ENCODE measurements at regions not wholly inside any gene's neighbourhood (a gene's known extent, or its start where the extent isn't known, plus 50 kb on each side); places are given as distances from the start of the nearest gene placed in this dataset.

DNA sequence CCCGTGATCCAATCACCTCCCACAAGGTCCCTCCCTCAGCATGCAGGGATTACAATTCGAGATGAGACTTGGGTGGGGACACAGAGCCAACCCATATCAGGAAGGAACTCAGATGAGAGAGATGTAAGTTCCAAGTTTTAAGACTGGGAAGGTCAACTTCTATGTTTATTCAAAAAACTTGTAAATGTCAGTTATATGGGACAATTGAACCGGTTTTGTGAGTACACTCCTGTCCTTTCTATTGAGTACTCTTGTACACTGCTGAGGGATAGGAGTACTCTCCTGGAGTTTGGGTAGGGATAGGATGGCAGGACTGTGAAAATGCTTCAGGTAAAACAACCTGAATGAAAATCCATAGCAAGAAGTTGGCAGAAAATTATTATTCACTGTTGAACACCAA is 239.1 kb downstream of the ZNF674 start:
- H3K4me3 ChIP-seq (ENCODE audit: control insufficient read depth in 2 of 3, extremely low read depth in 1 of 3, insufficient read depth in 2 of 3, low read depth in 1 of 3, low read length in 3 of 3), result no peak overlapping the region
- H3K79me2 ChIP-seq (ENCODE audit: control insufficient read depth, insufficient read depth, low read length), result no peaks in the 10 kb centered on the region
- FAIRE-seq (no peak), DNase-seq (ENCODE audit: low read depth, low spot score) (no peak)
- H3K27me3 ChIP-seq (ENCODE audit: control insufficient read depth, extremely low read depth, insufficient read depth, low read length), result no peaks in the 10 kb centered on the region
- no peak overlapping the region for H2AFZ ChIP-seq (ENCODE audit: control insufficient read depth, low read length)
- H3K36me3 ChIP-seq (ENCODE audit: control insufficient read depth in 2 of 2, extremely low read depth in 1 of 2, insufficient read depth in 2 of 2, low read length in 2 of 2), result no peaks in the 10 kb centered on the region
- H3K9me1 ChIP-seq (ENCODE audit: control insufficient read depth, extremely low read depth, insufficient read depth, low read length), result no peaks in the 10 kb centered on the region
- no peak overlapping the region for H3K4me2 ChIP-seq (ENCODE audit: control insufficient read depth, extremely low read depth, insufficient read depth, low read depth, low read length)
- no peaks in the 10 kb centered on the region for H4K20me1 ChIP-seq (ENCODE audit: control insufficient read depth, extremely low read depth, insufficient read depth, low read length)
- H3K9me3 ChIP-seq (ENCODE audit: control insufficient read depth, low read depth, low read length), result peaks cover 5% of the 10 kb centered on the region
- dilution Hi-C loops (cut with MboI; ENCODE audit: extremely low pct_ligation_motif_present, low sequenced_read_pairs), result no loop called here
- TF ChIP-seq EZH2 (IDR thresholded peaks at IDR 0.05; ENCODE audit: low read length) (no peak), CTCF (optimal IDR thresholded peaks at IDR 0.05 in 1 of 3, IDR thresholded peaks at IDR 0.05 in 1 of 3, conservative IDR thresholded peaks at IDR 0.05 in 1 of 3; ENCODE audit: extremely low read depth in 1 of 3, insufficient read depth in 2 of 3, low read length in 3 of 3) (no peak)
- H3K4me1 ChIP-seq (ENCODE audit: control insufficient read depth, extremely low read depth, insufficient read depth, low read length), result peaks cover 9% of the 10 kb centered on the region
- no peak overlapping the region for H3K9ac ChIP-seq (ENCODE audit: control insufficient read depth, extremely low read depth, insufficient read depth, low read length)
- H3K27ac ChIP-seq (ENCODE audit: control insufficient read depth, insufficient read depth, low read length), result no peak overlapping the region

- H3K79me2 ChIP-seq (ENCODE audit: control insufficient read depth, insufficient read depth, low read length), result no peaks in the 10 kb centered on the region
- DNase-seq (ENCODE audit: low read depth, low spot score), result no peak
- H3K27ac ChIP-seq (ENCODE audit: control insufficient read depth, insufficient read depth, low read length), result no peak overlapping the region
- H4K20me1 ChIP-seq (ENCODE audit: control insufficient read depth, extremely low read depth, insufficient read depth, low read length), result no peaks in the 10 kb centered on the region
- FAIRE-seq, result no peak
- no peak overlapping the region for H3K4me3 ChIP-seq (ENCODE audit: control insufficient read depth in 2 of 3, extremely low read depth in 1 of 3, insufficient read depth in 2 of 3, low read depth in 1 of 3, low read length in 3 of 3)
- dilution Hi-C loops (cut with MboI; ENCODE audit: extremely low pct_ligation_motif_present, low sequenced_read_pairs), result no loop called here
- peaks cover 5% of the 10 kb centered on the region for H3K9me3 ChIP-seq (ENCODE audit: control insufficient read depth, low read depth, low read length)
- no peak overlapping the region for H3K9ac ChIP-seq (ENCODE audit: control insufficient read depth, extremely low read depth, insufficient read depth, low read length)
- no peaks in the 10 kb centered on the region for H3K9me1 ChIP-seq (ENCODE audit: control insufficient read depth, extremely low read depth, insufficient read depth, low read length)
- no peaks in the 10 kb centered on the region for H3K36me3 ChIP-seq (ENCODE audit: control insufficient read depth in 2 of 2, extremely low read depth in 1 of 2, insufficient read depth in 2 of 2, low read length in 2 of 2)
- no peak overlapping the region for H3K4me2 ChIP-seq (ENCODE audit: control insufficient read depth, extremely low read depth, insufficient read depth, low read depth, low read length)
- TF ChIP-seq EZH2 (IDR thresholded peaks at IDR 0.05; ENCODE audit: low read length), result no peak
- no peak for TF ChIP-seq CTCF (optimal IDR thresholded peaks at IDR 0.05 in 1 of 3, IDR thresholded peaks at IDR 0.05 in 1 of 3, conservative IDR thresholded peaks at IDR 0.05 in 1 of 3; ENCODE audit: extremely low read depth in 1 of 3, insufficient read depth in 2 of 3, low read length in 3 of 3)
- H3K4me1 ChIP-seq (ENCODE audit: control insufficient read depth, extremely low read depth, insufficient read depth, low read length), result peaks cover 3% of the 10 kb centered on the region
- no peaks in the 10 kb centered on the region for H3K27me3 ChIP-seq (ENCODE audit: control insufficient read depth, extremely low read depth, insufficient read depth, low read length)
- no peak overlapping the region for H2AFZ ChIP-seq (ENCODE audit: control insufficient read depth, low read length)
Measured at GRCh38 chrX:46305431-46305830, 239.8 kb downstream of the ZNF674 start.
